Fibroblast of pulmonary artery (primary cell): ENCODE measurements at regions not wholly inside any gene's neighbourhood (a gene's known extent, or its start where the extent isn't known, plus 50 kb on each side); places are given as distances from the start of the nearest gene placed in this dataset.
"Not testable (repeated sequence)": the region's sequence is repeated elsewhere in the genome, so short reads cannot be mapped to it uniquely, and the experiment has no call there.

ENCODE experiments used
- DNase-seq: peaks from one replicate; pipeline ENCODE4 v3.0.0-alpha.2; 2010; ENCODE audit warnings: low read depth
- H3K4me3 ChIP-seq: replicated peaks from 2 replicates; pipeline ENCODE4 v1.5.1; 2011; ENCODE audit warnings: low read depth, mild to moderate bottlenecking, control low read depth, low read length, moderate library complexity
- CTCF ChIP-seq: IDR thresholded peaks from 2 replicates; pipeline ENCODE4 v1.5.1; 2011; ENCODE audit warnings: mild to moderate bottlenecking, control low read depth, low read length, inconsistent platforms; ENCODE audit errors: missing control alignments

GRCh38 chr6:47419621-47420020 is 58.0 kb upstream of the CD2AP start:
- no peak for DNase-seq

GRCh38 chr6:47420394-47421371 is 56.9 kb upstream of the CD2AP start:
- peak; percentile 16 for DNase-seq
- no peak overlapping the region for H3K4me3 ChIP-seq
- TF ChIP-seq CTCF, result no peak

More at GRCh38 chr6:47419621-47420020, 58.0 kb upstream of the CD2AP start:
- TF ChIP-seq CTCF, result no peak
- H3K4me3 ChIP-seq, result no peak overlapping the region

- H3K4me3 ChIP-seq, result no peak overlapping the region
- DNase-seq, result no peak
- no peak for TF ChIP-seq CTCF
Measured at GRCh38 chr6:47423079-47423478, 54.5 kb upstream of the CD2AP start.

- no peak for TF ChIP-seq CTCF
- DNase-seq, result peak; percentile 36
Measured at GRCh38 chr6:47424436-47424836, 53.2 kb upstream of the CD2AP start.

GRCh38 chr6:47425724-47426123 is 51.9 kb upstream of the CD2AP start:
- not testable (repeated sequence) for DNase-seq, H3K4me3 ChIP-seq

More at GRCh38 chr6:47424436-47424836, 53.2 kb upstream of the CD2AP start:
- H3K4me3 ChIP-seq, result no peak overlapping the region

- no peak for TF ChIP-seq CTCF
- no peak overlapping the region for H3K4me3 ChIP-seq
- DNase-seq, result no peak
Measured at GRCh38 chr6:47426524-47427302, 50.9 kb upstream of the CD2AP start.

GRCh38 chr6:47427680-47428079 is 49.9 kb upstream of the CD2AP start:
- no peak overlapping the region for H3K4me3 ChIP-seq
- TF ChIP-seq CTCF, result no peak
- DNase-seq, result no peak
